Mesenchymal stem cell (in vitro differentiated cells and primary cell): ENCODE measurements at regions not wholly inside any gene's neighbourhood (a gene's known extent, or its start where the extent isn't known, plus 50 kb on each side); places are given as distances from the start of the nearest gene placed in this dataset.
"Not testable (repeated sequence)": the region's sequence is repeated elsewhere in the genome, so short reads cannot be mapped to it uniquely, and the experiment has no call there.

ENCODE experiments used
- DNase-seq: peaks from one replicate; pipeline ENCODE4 v3.0.0-alpha.2; 2013
- H2AFZ ChIP-seq: one replicate; pipeline ENCODE4 v1.6.1; 2013; ENCODE audit warnings: low read depth, mild to moderate bottlenecking, control low read depth, inconsistent platforms, low read length, moderate library complexity
- H2AK5ac ChIP-seq: 2 replicates; pipeline ENCODE4 v1.6.1; 2013; ENCODE audit warnings: low read length, moderate library complexity, mild to moderate bottlenecking, inconsistent platforms; ENCODE audit not compliant: severe bottlenecking
- H2BK120ac ChIP-seq: one replicate; pipeline ENCODE4 v1.6.1; 2013; ENCODE audit warnings: low read depth, mild to moderate bottlenecking, inconsistent platforms, low read length, moderate library complexity
- H2BK12ac ChIP-seq, 2 experiments: one replicate each; pipeline ENCODE4 v1.6.1; 2013; ENCODE audit warnings: inconsistent platforms in 2 of 2, low read length in 2 of 2, mild to moderate bottlenecking in 2 of 2, moderate library complexity in 2 of 2, control low read depth in 1 of 2
- H2BK15ac ChIP-seq: one replicate; pipeline ENCODE4 v1.6.1; 2013; ENCODE audit warnings: mild to moderate bottlenecking, low read depth, inconsistent platforms; ENCODE audit not compliant: poor library complexity, severe bottlenecking
- H2BK5ac ChIP-seq: 2 replicates; pipeline ENCODE4 v1.6.1; 2013; ENCODE audit warnings: low read depth, mild to moderate bottlenecking, low read length, control low read depth, inconsistent platforms; ENCODE audit not compliant: poor library complexity, severe bottlenecking
- H3K14ac ChIP-seq, 2 experiments: one replicate each; pipeline ENCODE4 v1.6.1; 2013; ENCODE audit warnings: inconsistent platforms in 2 of 2, low read length in 2 of 2, control low read depth in 1 of 2, mild to moderate bottlenecking in 1 of 2, moderate library complexity in 1 of 2
- H3K18ac ChIP-seq, 2 experiments: one replicate each; pipeline ENCODE4 v1.6.1; 2013; ENCODE audit warnings: inconsistent platforms in 2 of 2, low read length in 2 of 2, control low read depth in 1 of 2, low read depth in 1 of 2, mild to moderate bottlenecking in 1 of 2
- H3K23ac ChIP-seq, 2 experiments: one replicate each; pipeline ENCODE4 v1.6.1; 2013; ENCODE audit warnings: inconsistent platforms in 2 of 2, low read length in 2 of 2, mild to moderate bottlenecking in 2 of 2, moderate library complexity in 2 of 2, control low read depth in 1 of 2
- H3K27ac ChIP-seq: 2 replicates; pipeline ENCODE4 v1.5.1; 2013; ENCODE audit warnings: mild to moderate bottlenecking, moderate library complexity, low read length, control low read depth, inconsistent platforms; ENCODE audit not compliant: poor library complexity, severe bottlenecking
- H3K27me3 ChIP-seq, 2 experiments: 2 replicates each; pipeline versions ENCODE4 v1.6.1 to v1.7.0; 2013; ENCODE audit warnings: low read length in 2 of 2, mild to moderate bottlenecking in 2 of 2, moderate library complexity in 2 of 2, control low read depth in 1 of 2, inconsistent platforms in 1 of 2; ENCODE audit not compliant: control insufficient read depth in 1 of 2, insufficient read depth in 1 of 2
- H3K36me3 ChIP-seq, 2 experiments: 2 replicates each; pipeline versions ENCODE4 v1.6.1 to v1.7.0; 2013; ENCODE audit warnings: low read length in 2 of 2, control low read depth in 1 of 2, inconsistent platforms in 1 of 2, low read depth in 1 of 2, mild to moderate bottlenecking in 1 of 2; ENCODE audit not compliant: insufficient read depth in 2 of 2, control insufficient read depth in 1 of 2
- H3K4ac ChIP-seq, 2 experiments: one replicate each; pipeline ENCODE4 v1.6.1; 2013; ENCODE audit warnings: inconsistent platforms in 2 of 2, low read length in 2 of 2, mild to moderate bottlenecking in 2 of 2, moderate library complexity in 2 of 2, control low read depth in 1 of 2, low read depth in 1 of 2
- H3K4me1 ChIP-seq: 2 replicates; pipeline ENCODE4 v1.6.1; 2013; ENCODE audit warnings: low read depth, low read length, control low read depth; ENCODE audit not compliant: control insufficient read depth, insufficient read depth
- H3K4me2 ChIP-seq: 2 replicates; pipeline ENCODE4 v1.6.1; 2013; ENCODE audit warnings: low read length, mild to moderate bottlenecking, inconsistent platforms; ENCODE audit not compliant: poor library complexity, severe bottlenecking
- H3K4me3 ChIP-seq, 2 experiments: 2 replicates each; pipeline versions ENCODE4 v1.5.1 to v1.7.0; 2013; ENCODE audit warnings: low read length in 2 of 2, mild to moderate bottlenecking in 2 of 2, control low read depth in 1 of 2, low read depth in 1 of 2; ENCODE audit not compliant: insufficient read depth in 1 of 2
- H3K79me1 ChIP-seq: replicated peaks from 2 replicates; pipeline ENCODE4 v1.6.1; 2013; ENCODE audit warnings: mild to moderate bottlenecking, control low read depth, low read length, inconsistent platforms; ENCODE audit not compliant: poor library complexity, severe bottlenecking
- H3K9ac ChIP-seq: 2 replicates; pipeline ENCODE4 v1.7.0; 2013; ENCODE audit warnings: mild to moderate bottlenecking, low read length, moderate library complexity
- H3K9me3 ChIP-seq: 2 replicates; pipeline ENCODE4 v1.7.0; 2013; ENCODE audit warnings: mild to moderate bottlenecking, low read length; ENCODE audit not compliant: control insufficient read depth
- H4K8ac ChIP-seq: one replicate; pipeline ENCODE4 v1.6.1; 2013; ENCODE audit warnings: inconsistent platforms, mild to moderate bottlenecking, low read length, moderate library complexity
- H4K91ac ChIP-seq: one replicate; pipeline ENCODE4 v1.6.1; 2013; ENCODE audit warnings: mild to moderate bottlenecking, low read length, inconsistent platforms
- WGBS: methylation state at CpG from one replicate; pipeline ENCODE4 v1.1.7; 2013; ENCODE audit warnings: mixed read lengths; 5-methylcytosine and 5-hydroxymethylcytosine counted together

DNA sequence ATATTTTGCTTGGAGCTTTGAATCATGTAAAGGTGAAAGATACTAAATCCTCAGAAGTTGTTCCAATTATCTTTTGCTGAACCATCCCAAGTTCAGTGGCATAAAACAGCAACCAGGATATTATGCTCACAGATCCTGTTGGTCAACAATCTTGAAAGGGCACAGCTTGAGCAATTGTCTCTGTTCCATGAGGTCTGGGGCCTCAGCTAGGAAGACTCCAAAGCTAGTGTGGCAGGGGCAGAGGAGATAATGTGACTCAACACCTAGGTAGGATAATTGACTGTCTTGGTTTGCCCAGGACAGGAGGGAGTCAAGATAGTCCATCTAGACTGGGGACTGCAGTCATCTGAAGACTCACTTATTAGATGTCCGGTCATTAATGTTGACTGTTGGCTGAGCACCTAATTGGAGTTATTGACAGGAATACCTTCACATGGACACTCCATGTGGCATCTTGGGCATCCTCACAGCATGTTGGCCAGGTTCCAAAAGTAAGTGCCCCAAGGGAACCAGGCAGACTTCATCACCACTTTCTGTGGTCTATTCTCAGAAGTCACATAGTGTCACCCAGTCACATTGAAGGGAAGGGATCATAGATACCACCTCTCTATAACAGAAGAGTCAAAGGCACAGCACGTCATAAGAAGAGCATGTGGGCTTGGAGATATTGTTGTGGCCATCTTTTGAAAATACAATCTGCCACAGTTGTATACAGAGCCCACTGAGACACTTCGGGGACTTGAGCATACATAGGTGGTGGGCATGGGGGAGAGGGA is 88.4 kb upstream of the GPBP1 start:
- H3K79me1 ChIP-seq: no peaks in the 10 kb centered on the region
- no peak overlapping the region for H4K8ac ChIP-seq
- no peaks in the 10 kb centered on the region for H3K4me1 ChIP-seq
- H2BK15ac ChIP-seq: no peak overlapping the region
- no peaks in the 10 kb centered on the region for H3K9me3 ChIP-seq
- no peak overlapping the region for H3K27ac ChIP-seq
- H2AFZ ChIP-seq: no peak overlapping the region
- no peak overlapping the region for H3K18ac ChIP-seq
- no peak for DNase-seq
- no peaks in the 10 kb centered on the region for H3K36me3 ChIP-seq
- no peak overlapping the region for H3K4ac ChIP-seq
- no peak overlapping the region for H3K23ac ChIP-seq
- H2BK12ac ChIP-seq: no peak overlapping the region
- WGBS: 83% methylated on average over 3 of the region's 3 CpGs
- H3K9ac ChIP-seq: no peak overlapping the region
- no peak overlapping the region for H2BK5ac ChIP-seq
- no peak overlapping the region for H3K14ac ChIP-seq
- H2BK120ac ChIP-seq: no peak overlapping the region
- no peak overlapping the region for H2AK5ac ChIP-seq
- no peak overlapping the region for H3K4me2 ChIP-seq
- H4K91ac ChIP-seq: no peak overlapping the region
- no peak overlapping the region for H3K4me3 ChIP-seq
- peaks cover 0 to 6% of the 10 kb centered on the region in 2 experiments for H3K27me3 ChIP-seq

GRCh38 chr5:57087947-57088346 is 85.9 kb upstream of the GPBP1 start:
- H3K4me2 ChIP-seq, H2BK12ac ChIP-seq, H4K91ac ChIP-seq, H3K4ac ChIP-seq, DNase-seq, H2BK5ac ChIP-seq, H3K23ac ChIP-seq, H3K36me3 ChIP-seq, H3K18ac ChIP-seq, H3K9ac ChIP-seq, H2BK15ac ChIP-seq, H3K4me3 ChIP-seq, H3K27ac ChIP-seq, H3K4me1 ChIP-seq, H2BK120ac ChIP-seq, H3K27me3 ChIP-seq, H3K79me1 ChIP-seq, H2AK5ac ChIP-seq, H4K8ac ChIP-seq, H3K9me3 ChIP-seq, H2AFZ ChIP-seq, H3K14ac ChIP-seq: not testable (repeated sequence)
- no CpG with 5 or more reads among the region's 1 CpG for WGBS

- Histone ChIP-seq H3K18ac (no peak overlapping the region), H2BK5ac (no peak overlapping the region), H3K27me3 (no peaks in the 10 kb centered on the region), H2BK120ac (no peak overlapping the region), H2BK12ac (no peak overlapping the region), H3K36me3 (no peaks in the 10 kb centered on the region), H2AFZ (no peak overlapping the region), H4K8ac (no peak overlapping the region), H3K9ac (no peak overlapping the region), H2BK15ac (no peak overlapping the region), H3K79me1 (no peaks in the 10 kb centered on the region), H3K9me3 (peaks cover 4% of the 10 kb centered on the region), H3K4me1 (no peaks in the 10 kb centered on the region), H3K14ac (no peak overlapping the region), H3K23ac (no peak overlapping the region), H3K4me3 (no peak overlapping the region), H4K91ac (no peak overlapping the region), H2AK5ac (no peak overlapping the region), H3K4ac (no peak overlapping the region), H3K27ac (no peak overlapping the region), H3K4me2 (no peak overlapping the region)
- 75% methylated on average over 10 of the region's 10 CpGs for WGBS
- peak; percentile 7 for DNase-seq
These were observed 78.8 kb upstream of the GPBP1 start for GRCh38 chr5:57094753-57095683.

DNA sequence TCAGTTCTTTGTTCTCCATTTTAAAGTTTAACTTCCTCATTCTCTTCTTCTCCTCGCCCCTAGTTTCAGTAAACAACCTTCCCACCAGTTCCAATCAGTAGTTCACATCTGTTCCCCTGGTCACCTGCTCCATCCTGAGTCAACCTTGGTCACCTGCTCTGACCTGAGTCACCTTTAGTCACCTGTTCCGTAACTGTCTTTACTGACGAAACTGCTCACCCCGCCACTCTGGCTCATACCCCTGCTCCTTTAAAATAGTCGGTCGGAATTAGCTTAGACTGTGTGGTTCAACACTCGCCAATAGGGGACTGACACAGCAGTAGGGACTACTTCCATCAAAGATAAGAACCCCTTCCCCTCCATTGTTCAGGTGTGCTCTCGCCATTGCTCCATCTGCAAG is 76.3 kb upstream of the GPBP1 start:
- H2AFZ ChIP-seq: no peak overlapping the region

More for the DNA sequence above, 76.3 kb upstream of the GPBP1 start:
- no peaks in the 10 kb centered on the region for H3K4me1 ChIP-seq
- no peak overlapping the region for H3K18ac ChIP-seq
- H2BK5ac ChIP-seq: no peak overlapping the region
- H3K4me3 ChIP-seq: no peak overlapping the region
- H4K91ac ChIP-seq: no peak overlapping the region
- no peaks in the 10 kb centered on the region for H3K36me3 ChIP-seq
- no peak overlapping the region for H3K9ac ChIP-seq
- 92% methylated on average over 7 of the region's 8 CpGs for WGBS
- H3K9me3 ChIP-seq: peaks cover 4% of the 10 kb centered on the region
- no peak overlapping the region for H3K23ac ChIP-seq
- H4K8ac ChIP-seq: no peak overlapping the region
- no peak overlapping the region for H3K4me2 ChIP-seq
- DNase-seq: no peak
- no peak overlapping the region for H3K14ac ChIP-seq
- no peak overlapping the region for H2AK5ac ChIP-seq
- H2BK15ac ChIP-seq: no peak overlapping the region
- H3K4ac ChIP-seq: no peak overlapping the region
- H3K79me1 ChIP-seq: no peaks in the 10 kb centered on the region
- no peak overlapping the region for H2BK12ac ChIP-seq
- H3K27me3 ChIP-seq: no peaks in the 10 kb centered on the region
- H3K27ac ChIP-seq: no peak overlapping the region
- no peak overlapping the region for H2BK120ac ChIP-seq
